ENCODE measurements at regions not wholly inside any gene's neighbourhood (a gene's known extent, or its start where the extent isn't known, plus 50 kb on each side); places are given as distances from the start of the nearest gene placed in this dataset.
A peak's percentile ranks its signal among the peaks of the same experiment; 100 is the strongest.
"Not testable (repeated sequence)": the region's sequence is repeated elsewhere in the genome, so short reads cannot be mapped to it uniquely, and the experiment has no call there.

DNA sequence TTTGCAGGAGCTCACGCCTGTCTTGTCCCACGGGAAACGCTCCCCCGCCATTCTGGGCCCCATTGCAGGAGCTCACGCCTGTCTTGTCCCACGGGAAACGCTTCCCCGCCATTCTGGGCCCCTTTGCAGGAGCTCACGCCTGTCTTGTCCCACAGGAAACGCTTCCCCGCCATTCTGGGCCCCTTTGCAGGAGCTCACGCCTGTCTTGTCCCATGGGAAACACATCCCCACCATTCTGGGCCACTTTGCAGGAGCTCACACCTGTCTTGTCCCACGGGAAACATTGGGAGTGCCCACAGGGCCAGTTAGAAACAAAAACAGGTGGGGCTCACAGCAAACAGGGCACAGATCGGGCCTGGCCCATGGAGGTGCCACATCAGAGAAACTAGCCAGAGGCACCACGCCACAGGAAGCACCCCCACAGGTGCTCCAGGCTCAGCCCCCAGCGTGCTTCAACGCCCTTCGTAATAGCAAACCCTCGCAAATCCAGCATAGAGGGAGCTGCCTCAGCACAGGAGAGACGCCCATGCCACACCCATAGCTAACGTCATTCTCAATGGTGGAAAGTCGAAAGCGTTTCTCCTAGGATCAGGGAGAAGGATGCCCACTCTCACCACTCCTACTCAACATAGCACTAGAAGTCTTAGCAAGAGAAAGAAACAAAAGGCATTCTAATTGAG, 218.2 kb upstream of the FRG1 start:
- DNase-seq, result peak; percentile 47

DNA sequence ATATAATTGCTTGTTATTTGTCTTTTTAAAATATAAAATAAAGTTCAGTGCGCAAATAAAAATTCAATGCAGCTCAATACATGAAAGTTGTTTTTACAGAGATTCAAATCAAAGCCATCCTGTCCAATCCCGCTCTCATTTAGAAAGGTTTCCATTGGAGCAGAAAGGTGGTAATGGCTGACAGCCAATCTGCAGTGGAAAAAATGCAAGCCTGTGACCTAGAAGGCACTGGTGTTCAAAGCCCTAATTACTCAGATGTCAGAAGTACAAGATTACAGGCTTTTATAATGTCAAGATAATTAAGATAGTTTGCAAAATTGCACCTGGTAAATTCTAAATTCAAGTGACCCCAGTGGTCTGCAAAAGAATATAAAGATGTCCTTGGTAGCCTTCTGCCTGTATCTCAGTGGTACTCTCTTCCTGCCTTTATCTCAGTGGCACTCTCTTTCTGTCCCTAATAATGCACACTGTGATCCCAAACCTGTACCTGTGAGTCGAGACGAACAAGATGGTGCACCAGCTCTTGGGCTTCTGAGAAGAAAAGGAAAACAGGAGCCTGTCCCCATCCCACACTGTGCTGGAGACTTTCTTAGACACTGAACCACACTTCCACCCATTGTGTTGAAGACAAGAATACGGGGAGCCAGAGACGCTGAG, 212.6 kb upstream of the FRG1 start:
- DNase-seq, result not testable (repeated sequence)

DNA sequence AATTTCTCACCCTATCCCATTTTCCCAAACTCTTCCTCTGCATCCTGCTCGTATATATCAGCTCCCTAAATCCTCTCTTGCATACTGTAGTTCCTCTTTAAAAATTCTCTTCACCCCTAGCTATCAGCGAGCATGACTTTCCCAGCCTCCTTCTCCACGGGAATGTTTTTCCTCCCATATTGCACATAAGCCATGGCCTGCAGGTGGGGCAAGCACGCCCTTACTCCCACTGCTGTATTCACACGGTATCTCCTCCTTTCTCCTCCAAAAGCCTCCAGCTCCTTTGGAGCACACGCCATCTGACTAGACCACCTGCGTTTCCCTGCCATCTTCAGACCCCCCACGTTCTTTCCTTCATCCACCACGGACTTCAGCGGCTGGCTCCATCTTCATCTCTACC, 208.7 kb upstream of the FRG1 start:
- DNase-seq, result not testable (repeated sequence)

DNA sequence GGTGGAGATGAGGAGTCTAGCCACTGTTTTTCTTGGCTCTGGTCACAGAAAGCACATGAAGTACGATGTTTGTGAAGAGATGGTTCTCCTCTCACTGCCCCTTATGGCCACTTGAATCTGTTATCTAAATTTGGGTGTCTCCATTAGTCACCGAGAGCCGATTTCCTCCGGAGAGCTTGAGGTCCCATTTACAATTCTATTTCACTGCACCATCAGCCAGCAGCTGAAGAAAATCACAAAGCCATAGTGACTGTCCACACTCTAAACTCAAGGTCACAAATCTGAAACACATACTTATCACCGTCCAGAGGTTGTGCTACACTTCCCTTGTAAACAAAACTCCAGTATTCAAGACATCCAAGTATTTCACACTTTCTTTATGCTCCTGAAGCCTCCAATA, 207.2 kb upstream of the FRG1 start:
- not testable (repeated sequence) for DNase-seq

DNA sequence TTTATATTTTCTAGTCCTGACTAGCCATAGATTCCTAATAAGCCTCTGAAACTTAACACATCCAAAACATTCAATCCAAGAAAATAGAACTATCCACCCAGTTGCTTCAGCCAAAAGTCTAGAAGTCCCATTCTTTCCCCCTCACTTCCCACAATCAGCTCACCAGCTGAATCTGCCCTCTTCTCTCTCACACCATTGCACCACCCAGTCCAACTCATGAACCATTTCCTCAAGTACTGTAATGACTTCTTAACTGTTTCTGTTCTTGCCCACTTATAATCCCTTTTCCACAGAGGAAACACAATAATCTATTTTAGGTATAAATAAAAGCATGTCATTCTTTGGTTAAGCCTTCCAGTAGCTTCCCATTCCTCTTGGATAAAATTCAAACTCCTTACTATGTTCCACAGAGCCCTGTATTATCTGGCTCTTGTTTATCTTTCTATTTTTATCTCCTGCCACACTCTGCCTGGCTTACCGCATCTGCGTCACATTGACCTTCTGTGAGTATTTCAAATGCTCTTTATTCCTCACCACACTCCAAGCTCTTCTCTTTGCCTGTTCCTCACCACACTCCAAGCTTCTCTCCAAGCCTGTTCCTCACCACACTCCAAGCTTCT, 205.9 kb upstream of the FRG1 start:
- not testable (repeated sequence) for DNase-seq

DNA sequence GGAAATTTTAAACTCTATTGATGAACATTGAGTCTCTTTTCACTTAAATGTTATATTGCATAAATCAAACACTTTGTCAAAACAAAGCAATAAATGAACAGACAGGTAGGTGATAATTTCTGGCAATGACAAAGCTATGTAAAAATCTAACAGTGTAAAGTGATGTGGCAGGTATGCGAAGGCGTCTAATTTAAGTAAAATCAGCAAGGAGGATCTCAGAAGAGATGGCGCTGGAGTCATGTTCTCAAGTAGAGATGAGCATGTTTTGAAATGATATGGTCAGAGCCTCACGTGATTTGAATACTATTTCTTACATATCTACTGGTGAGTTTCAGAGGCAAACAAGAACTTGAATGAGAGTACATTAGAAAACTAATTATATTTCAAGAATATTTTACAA, 204.0 kb upstream of the FRG1 start:
- DNase-seq, result not testable (repeated sequence)

DNA sequence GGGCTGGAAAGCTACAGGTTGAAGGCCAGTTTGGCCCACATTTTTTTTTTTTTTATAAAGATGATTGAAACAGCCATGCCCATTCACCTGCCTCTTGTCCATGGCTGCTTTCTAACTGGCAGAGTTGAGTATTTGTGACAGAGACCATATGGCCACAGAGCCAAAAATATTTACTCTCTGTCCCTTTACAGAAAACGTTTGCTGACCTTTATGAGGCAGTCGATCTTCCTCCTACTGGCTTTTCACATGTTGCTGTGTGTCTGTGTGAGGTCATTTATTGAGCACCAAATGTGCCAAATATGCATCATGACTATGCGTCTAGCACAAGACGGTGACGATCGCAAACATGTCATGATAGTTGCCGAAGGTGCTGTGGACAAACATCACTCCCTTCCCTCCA, 200.6 kb upstream of the FRG1 start:
- DNase-seq, result not testable (repeated sequence)

DNA sequence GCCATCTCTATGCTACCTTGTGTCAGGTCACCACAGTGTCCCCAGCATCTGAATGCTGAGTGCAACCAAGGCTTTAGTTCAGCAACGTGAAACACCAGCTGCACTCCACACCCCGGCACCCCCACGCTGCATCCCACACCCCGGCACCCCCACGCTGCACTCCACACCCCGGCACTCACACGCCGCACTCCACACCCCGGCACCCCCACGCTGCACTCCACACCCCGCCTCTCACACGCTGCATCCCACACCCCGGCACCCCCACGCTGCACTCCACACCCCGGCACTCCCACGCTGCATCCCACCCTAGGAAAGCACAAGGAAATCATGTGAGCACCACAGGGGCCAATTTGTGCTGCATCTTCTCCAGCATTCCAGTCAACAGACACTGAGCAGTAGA, 199.8 kb upstream of the FRG1 start:
- no peak for DNase-seq

DNA sequence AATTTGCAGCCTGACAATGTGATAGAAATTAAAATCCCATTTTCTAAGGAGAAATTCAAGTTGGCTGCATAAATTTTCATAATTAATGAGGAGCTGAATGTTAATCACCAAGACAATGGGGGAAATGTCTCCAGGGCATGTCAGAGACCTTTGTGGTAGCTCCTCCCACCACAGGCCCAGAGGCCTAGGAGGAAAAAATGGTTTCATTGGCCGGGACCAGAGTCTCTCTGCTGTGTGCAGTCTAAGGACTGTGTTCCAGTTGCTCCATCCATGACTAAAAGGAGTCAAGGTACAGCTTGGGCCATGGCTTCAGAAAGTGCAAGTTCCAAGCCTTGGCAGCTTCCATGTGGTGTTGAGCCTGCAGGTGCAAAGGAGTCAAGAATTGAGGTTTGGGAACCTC, 187.6 kb upstream of the FRG1 start:
- DNase-seq, result not testable (repeated sequence)

DNA sequence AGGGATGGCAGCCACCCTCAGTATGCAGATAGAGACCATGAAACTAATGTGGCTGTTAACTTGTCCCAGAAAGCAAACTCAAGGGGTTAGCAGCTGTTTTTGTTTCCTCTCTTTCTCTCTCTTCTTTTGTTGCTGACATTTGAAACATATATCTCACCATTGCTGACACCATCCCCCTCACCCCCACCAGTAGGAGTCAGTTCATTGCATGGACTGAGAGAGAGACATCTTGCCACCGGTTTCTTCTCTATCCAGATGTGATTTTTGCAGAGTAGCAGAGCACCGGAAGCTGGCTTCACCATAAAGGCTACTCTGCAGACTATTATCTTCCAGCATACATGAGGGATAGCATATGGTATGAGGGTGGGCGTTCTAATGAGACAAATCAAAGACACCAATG, 177.1 kb upstream of the FRG1 start:
- no peak for DNase-seq

DNA sequence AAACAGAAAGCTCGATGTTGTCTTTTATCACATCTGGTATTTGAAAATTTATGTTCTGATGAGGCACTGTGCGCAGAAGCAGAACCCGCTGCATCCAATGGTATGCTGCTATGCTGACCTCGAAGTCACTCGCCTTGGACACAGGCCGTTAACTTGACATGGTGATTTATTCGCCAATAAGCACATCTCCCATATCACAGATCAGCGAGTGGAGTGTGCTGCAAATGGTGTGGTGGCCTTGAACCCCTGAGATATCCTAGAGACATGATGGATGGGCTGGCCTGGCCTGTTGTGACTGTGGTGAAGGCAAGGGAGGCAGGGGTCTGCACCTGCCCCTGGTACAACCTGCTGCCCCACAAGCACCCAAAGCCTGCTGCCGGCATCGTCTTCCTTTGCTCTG, 175.4 kb upstream of the FRG1 start:
- no peak for DNase-seq

DNA sequence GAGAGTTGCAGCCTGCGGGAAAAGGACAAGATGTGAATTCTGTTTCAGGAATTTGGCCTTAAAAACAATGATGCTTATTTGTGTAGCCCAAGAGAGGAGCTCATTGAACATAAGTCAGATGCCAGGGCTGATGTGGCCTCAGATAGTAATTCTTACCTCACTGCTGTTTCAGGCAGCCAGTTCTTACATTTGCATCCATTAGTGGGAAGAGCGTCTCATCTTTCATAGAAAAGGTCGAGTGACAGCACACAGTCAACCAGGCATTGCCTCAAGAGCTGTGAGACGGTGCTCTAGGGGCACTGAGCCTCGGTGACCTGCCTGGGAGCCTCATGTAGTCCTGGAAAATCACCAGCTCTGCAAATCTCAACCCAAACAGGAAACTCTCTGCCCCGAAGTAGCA, 174.9 kb upstream of the FRG1 start:
- no peak for DNase-seq

DNA sequence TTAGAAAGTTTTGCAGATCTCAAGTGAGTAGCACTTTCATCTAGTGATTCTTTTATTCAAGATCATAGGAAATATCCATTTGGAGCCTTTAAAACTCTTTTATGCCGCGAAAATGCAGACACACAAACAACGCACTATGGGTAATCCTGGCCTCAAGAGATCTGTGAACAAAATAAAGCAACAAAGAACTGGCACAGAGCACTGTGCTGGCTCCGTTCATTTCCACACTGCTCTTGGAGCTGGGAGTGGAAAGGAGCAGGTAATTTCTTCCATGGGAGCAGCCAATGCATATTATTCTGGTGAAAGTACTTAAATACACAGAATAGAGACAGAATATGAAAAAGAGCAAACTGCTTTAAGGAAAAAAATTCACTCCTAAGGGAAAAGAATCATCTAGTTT, 172.7 kb upstream of the FRG1 start:
- DNase-seq, result no peak

DNA sequence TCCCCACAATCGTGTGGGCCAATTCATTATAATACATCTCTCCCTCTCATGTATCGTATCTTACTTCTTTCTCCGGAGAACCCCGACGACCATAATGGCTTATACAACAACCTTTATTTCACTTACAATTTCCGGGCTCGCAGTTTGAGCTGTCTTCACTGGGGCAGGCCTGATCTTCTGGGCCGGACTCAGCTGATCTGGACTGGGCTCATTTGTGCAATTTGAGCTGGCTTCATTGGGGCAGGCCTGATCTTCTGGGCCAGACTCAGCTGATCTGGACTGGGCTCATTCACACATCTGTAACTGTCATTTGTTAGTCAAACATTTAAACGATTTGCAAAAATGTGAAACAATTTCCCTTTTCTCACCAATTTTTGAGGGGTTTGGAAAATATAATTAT, 171.5 kb upstream of the FRG1 start:
- DNase-seq, result no peak

DNA sequence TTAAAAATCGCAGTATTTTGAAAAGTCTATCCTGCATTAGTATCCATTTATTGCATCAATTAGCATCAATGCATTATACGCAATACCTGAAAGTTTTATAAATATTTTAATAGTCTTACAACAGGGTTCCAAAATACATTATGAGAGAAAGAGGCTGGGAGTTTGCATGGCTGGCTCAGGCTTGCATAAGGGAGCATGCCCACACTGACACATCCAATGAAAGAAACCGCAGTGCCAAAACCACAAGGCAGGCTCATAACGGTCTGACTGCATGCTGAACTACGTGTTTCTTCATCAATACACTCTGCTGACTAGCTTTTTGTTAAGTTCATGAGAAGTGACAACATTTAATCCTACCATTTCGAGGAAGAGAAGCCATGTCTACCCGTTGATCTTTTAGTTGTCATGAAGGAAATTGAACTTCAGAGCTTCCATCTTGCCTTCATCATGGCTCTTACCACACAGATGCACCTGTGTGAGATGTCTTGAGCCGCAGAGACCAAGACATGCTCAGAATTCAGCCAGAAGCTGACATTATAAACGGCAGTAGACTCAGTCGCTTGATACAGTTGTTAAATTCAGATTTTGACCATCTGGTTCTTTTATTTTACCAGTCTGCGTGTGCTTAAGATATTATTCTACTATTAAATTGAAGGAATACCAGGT, 168.8 kb upstream of the FRG1 start:
- peak; percentile 26 for DNase-seq

DNA sequence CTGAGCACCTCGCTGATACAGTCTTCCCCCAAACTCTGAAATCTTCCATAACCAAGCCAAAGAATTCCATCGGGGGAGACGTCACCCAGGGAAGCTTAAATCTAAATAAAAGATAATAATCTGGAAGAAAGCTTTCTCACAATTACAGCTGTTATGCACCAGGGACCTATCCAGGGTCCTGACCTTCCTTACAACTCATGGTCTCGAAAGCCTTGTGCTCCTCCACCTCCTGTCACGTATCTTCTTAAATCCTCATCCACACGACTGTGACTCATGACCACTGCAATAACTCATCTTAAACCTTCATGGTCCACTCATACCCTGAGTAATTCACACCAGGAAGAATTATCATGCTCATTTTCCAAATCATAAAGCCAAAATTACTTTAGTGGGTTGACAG, 166.8 kb upstream of the FRG1 start:
- DNase-seq, result peak; percentile 87

DNA sequence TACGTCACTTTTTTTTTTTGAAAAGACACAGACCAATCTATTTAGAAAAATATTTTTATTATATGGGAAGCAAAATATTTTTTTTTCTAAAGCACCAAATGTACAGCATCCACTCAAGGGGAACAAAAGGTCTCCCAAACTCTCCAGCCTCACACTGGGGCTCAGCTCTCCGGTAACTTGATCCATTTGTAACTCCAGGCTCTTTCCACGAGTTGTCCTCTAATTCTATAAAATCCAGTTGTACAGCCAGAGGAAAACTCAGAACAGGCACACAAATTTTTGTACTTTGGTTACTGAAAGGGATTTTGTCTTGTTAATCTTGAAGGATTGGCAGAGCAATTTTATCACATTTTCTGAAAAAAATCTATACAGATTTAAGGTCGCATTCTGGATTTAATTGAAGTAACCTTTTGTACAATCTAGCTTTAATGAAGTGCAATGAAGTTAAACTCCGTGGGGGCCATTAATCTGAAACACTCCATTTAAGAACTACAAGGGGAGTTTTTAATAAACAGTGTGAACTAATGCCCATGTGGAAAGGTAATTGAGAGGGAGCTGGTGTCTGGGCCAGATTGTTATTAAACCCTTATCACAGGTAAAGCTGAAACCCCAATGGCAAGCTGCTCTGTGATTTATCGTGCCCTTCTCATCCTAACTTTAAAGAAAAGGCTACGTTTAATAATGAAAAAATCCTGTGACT, 161.2 kb upstream of the FRG1 start:
- DNase-seq, result no peak

DNA sequence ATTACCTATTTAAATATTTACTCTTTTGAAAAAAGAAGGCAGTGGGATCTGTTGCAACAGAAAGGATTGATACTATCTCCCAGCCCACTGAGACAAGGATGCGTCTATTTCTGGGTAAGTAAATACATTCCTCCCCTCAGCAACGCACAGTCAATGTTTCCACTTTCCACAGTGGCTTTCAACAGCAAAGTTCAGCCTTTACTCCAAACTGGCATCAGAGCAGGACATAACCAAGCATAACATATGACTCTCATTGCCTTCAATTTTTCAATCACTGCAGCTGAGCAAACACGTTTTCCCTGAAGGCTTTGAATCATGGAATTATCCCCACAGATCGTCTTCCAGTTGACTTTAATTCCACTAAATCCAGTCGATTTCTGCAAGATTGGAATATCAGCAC, 160.3 kb upstream of the FRG1 start:
- no peak for DNase-seq

DNA sequence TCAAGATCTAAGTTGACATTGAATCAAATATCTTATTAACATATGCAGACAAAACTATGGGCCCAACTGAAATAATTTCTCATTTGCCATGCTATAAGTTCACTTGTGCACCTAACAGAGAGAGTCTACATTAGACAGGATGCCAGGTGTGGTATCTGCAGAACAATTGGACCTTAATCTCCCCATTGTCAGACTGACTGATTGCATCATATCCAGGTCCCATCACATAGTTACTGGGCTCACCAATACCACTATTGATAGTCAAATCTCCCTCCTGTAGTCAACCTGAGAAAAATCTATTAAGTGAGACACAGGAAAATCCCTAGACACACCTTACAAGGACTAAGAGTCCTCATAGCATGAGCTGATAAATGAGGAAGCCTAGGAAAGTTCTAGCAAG, 156.0 kb upstream of the FRG1 start:
- DNase-seq, result no peak

DNA sequence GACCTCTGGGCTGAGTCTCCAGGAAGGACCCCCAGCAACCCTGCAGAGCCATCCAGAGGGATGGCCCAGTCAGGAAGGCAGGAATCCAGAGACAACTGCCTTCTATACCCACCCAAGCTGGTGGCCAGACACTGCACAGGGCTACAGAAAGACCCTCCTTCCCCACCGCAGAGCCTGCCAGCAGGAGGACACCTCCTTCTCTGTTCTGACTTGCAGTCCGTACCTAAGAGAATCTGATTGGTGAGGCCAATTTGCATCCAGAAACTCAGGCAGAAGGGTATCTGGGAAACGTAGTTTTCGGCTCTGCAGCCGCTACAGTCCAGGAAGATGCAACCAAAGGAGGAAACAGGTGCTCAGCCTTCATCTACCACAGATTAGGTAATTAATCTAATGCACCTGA, 155.4 kb upstream of the FRG1 start:
- no peak for DNase-seq

DNA sequence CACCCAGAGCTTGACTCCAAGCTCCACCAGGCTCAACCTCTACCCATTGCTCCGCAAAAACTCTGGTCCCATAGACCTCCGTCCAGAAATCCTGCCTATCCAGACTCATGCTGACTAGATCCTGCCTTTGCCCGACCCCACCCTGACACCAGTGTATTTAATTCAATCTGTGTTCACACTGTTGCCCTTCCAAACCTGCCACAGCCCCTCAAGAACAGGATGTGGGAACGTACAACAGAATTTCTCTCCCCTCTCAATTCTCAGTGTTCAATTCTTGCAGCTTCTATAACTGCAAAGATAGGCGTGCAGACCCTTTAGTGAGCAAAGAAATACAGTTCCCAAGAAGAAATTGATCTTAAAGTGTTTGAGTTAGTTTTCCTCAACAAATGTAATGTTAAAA, 154.2 kb upstream of the FRG1 start:
- DNase-seq, result no peak

DNA sequence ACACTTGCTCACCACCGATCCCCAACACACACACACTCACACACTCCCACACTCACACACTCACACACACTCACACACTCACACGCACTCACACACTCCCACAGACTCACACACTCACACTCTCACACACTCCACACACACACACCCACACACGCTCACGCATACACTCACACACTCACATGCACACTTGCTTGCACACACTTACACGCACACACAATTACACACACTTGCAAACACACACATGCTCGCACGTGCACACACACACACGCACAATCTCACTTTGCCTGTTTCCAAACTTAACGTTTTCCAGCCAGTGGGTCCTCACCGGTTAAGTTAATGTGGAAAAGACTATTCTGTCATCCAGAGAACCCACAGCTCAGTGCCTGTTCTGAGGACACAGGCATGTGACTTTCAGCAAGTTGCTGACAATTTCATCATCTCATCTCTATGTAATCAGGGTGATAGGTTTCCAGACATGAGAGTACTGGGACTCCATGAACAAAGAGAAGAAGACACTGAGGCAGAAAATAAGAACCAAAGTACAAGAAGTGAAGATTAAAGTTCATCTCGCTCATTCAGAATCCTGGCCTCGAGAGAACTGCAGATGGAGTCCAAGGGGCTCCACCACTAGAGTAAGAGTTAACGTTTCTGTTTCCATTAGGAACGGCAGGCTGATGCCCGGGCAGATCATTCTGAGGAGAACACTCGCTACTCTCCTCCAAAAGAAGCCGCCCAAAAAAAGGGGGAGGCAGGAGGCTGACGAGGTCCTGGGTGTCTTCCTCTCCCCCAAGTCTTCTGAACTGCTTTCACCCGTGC, 153.2 kb upstream of the FRG1 start:
- peak; percentile 12 for DNase-seq
